CD4-positive, alpha-beta T cell treated with Interferon alpha-2 for 1 hour (primary cell): ENCODE measurements at regions not wholly inside any gene's neighbourhood (a gene's known extent, or its start where the extent isn't known, plus 50 kb on each side); places are given as distances from the start of the nearest gene placed in this dataset.

Experiments
- DNase-seq, 2 donors: peaks; one replicate each; pipeline ENCODE4 v3.0.0-alpha.2; 2020 to 2022

DNA sequence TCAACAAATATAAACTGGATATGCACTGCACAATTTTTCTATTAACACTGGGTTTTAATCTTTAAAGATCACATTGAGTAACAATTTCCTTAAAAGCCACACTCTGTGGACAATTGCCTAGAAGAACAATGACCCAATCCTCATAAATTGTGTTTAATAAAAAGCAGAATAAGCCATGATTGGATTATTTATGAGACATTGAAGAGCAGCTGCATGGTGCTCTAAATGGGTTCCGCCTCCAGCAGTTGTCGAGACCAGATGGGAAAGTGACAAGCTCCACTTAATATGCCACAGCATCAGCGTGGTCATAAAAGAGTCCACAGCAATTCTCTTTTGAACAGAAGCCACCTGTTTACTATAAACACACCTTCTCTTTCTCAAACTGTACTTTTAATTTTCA lies 635.2 kb upstream of the FRG1 start:
- DNase-seq, result no peak

DNA sequence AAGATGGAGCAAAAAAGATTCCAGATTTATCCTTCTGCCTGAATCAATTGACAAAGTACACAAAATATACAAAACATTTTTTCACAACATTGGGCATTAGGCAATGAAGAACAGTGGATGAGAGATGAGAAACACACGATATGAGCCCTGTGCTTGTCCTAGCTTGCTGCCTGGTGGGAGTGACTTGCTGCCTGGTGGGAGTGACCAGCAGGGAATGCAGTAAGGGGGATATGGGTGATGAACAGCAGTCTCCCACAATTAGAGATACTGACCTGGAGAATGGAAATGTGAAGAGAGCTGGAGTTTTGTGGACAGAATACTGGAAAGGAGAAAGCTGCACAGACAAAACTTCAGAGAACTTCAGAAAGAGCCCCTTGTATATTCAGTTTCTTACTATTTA lies 629.4 kb upstream of the FRG1 start:
- no peak for DNase-seq

DNA sequence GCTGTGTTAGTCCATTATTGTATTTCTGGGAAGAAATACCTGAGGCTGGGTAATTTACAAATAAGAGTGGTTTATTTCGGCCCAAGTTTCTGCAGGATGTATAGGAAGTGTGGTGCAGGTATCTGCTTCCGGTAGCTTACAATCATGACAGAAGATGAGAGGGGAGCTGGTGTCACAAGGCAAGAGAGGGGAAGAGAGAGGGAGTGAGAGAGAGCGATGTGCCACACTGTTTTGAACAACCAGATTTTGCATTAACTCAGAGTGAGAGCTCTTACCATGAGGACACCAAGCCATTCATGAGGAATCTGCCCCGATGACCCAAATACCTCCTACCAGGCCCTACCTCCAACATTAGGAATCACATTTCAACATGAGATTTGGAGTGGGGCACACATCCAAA lies 627.6 kb upstream of the FRG1 start:
- no peak for DNase-seq

- DNase-seq, result no peak
Measured at GRCh38 chr4:189313861-189314513, 626.7 kb upstream of the FRG1 start.

- DNase-seq, result no peak
Measured at GRCh38 chr4:189322426-189322825, 618.2 kb upstream of the FRG1 start.

DNA sequence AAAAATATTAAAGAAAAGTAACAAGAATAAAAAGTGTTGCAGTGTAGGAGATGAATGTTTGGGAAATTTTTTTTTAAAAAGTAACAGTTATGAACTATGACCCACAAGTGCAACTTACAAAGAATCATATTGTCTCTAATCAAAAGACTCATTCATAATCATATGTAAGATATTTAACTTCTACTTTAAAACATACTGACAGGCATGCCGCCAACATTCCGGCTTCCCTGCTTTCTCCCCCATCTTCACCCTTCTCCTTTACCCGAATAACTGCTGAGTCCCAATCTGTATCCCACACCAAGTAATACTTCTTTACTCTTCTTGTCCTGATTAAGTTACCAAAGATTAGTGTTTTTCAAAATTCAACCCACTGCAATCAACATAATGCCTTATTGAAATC lies 598.8 kb upstream of the FRG1 start:
- no peak for DNase-seq

DNA sequence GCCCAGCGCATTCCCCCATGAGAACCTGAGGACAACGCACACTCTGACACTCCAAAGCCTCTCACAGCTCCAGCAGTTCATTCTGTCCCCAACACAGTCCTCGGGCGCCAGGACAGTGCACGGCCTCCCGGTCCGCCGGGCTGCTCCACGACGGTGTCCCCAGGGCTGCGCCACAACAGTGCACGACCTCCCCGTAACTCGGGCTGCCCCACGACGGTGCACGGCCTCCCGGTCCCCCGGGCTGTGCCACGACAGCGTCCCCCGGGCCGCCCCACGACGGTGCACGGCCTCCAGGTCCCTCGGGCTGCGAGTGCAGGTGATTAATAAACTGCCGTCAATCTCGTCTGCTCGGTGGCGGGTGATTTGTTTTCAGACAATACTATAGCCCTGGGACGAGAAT lies 585.1 kb upstream of the FRG1 start:
- DNase-seq, result no peak

- no peak for DNase-seq
Measured at GRCh38 chr4:189362364-189362763, 578.3 kb upstream of the FRG1 start.

- DNase-seq, result no peak
Measured at GRCh38 chr4:189364032-189364449, 576.6 kb upstream of the FRG1 start.

GRCh38 chr4:189365451-189365850 lies 575.2 kb upstream of the FRG1 start:
- DNase-seq, result no peak

DNA sequence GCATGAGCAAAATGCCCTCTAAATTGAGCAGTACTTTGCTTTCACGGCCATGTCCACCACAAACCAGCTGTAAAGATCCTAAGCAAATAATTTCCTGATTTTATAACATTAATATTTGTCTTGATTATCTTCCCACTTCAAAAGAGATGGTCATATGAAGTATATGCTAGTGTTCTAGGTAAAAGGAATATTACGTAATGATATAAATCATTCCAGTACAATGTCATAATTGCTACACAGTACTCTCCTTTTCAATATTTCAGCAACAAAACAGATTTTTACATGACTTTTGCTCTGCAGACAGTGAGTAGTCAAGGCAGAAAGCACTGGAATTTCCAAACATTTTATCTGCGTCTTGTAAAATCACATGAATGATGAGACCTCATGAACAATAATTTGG lies 572.8 kb upstream of the FRG1 start:
- DNase-seq, result no peak

DNA sequence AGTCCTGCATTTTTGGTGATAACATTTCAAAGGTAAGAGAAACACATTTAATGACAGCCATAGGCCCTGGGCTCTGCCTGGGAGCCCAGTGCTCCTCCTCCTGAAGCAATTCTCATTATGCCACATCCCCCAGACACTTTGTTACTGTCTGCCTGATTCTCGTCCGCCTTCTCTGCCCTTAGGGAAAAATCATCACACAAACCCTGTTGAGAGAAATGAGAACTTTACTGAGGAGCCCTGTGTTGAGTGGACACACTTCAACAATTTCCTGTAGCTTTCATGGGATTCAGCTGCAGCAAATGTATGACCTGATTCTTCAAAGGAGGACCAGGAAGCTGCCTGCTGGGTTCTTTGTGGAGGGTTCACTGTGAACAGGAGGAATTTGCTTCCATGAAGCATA lies 566.5 kb upstream of the FRG1 start:
- no peak for DNase-seq

DNA sequence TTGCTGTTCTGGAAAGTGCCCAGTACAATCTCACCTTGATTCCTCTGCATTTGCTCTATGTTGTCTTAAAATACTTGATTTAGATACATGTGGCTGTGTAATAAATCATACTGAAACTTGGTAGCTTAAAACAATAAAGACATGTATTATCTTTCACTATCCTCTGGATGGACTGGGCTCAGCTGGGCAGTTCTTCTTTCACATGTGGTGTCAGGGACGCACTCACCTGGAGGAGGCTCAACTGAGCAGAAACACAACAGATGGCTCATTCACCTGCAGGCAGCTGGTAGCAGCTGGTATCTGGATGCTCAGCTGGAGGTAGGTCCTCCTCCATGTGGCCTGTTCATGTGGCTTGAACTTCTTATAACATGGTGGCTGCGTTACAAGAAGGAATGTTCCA lies 563.8 kb upstream of the FRG1 start:
- DNase-seq, result no peak

GRCh38 chr4:189377569-189377968 lies 563.1 kb upstream of the FRG1 start:
- no peak for DNase-seq

DNA sequence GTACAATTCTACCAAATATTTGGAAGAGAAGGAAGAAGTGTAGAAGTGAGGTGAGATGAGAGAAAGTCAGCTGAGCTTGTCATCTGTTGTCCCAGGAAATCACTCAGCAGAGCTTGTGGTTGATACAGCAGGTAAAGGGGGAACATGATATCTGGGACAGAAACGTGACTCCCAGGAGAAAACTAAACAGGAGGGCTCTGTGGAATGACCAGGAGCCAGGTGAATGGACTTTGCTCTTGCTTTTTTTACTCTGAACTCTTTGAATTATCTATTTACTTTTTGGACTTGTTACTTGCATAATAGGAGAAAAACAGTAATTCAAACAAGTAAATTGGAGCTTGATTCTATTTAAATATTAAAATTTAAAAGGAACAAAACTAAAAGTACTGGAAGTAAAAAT lies 555.6 kb upstream of the FRG1 start:
- no peak for DNase-seq

DNA sequence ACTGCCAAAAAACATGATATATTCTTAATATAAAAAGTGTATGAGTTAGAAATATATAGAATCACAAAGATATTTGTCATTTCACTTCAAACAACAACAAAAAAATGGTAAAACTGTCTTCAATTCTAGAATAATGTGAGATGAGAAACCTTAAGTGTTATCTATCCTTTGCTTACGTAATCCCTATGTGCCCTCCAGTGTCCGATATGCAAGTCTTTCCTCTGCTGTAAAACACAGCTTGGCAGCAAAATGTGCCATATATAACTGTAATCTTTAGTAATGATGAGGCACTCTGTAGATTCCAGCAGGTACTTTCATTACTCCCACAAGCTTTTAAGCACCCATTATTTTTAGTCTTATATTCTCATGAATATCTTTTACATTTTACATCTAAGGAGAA lies 555.1 kb upstream of the FRG1 start:
- DNase-seq, result no peak

GRCh38 chr4:189396435-189396834 lies 544.2 kb upstream of the FRG1 start:
- DNase-seq, result no peak

GRCh38 chr4:189404271-189404670 lies 536.4 kb upstream of the FRG1 start:
- no peak for DNase-seq

- DNase-seq, result no peak
Measured at GRCh38 chr4:189409158-189409557, 531.5 kb upstream of the FRG1 start.

DNA sequence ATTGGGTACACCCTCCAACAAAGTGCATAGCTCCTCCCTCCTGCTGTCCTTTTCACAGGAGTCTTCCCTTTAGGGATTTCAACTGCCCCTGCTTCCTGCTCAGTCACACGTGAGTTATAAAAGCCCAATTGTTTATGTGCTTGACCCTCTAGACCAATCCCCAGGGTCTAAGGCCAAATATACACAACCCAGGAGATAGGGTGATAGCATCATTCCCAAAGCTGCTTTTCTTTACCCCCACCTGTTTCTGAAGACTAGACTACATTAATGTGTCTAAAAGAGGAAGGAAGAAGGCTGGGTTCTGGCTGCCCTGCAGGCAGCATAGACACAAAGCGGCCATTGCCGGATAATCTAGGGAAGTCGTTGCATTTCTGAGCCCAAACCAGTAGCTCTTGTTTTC lies 526.7 kb upstream of the FRG1 start:
- DNase-seq, result no peak

DNA sequence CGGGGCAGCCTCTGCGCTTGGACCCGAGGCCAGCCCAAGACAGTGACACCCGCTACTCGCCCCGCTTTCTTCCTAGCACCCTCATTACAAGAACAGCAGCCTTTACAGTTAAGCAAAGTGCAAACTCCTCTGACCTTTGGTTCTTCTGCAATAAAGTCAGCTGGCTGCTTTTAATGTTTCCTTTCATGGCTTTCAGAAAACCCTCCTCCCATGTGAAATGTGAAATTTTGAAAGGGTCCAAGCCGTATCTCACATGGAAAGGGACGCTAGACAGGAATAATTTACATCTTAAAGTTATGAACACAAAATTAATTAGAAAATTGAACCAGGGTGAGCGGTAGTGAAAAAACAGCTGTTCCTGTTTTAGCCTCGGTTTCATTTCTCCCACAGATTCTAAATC lies 520.1 kb upstream of the FRG1 start:
- no peak for DNase-seq

GRCh38 chr4:189436207-189436606 lies 504.5 kb upstream of the FRG1 start:
- DNase-seq, result no peak

GRCh38 chr4:189440716-189441115 lies 500.0 kb upstream of the FRG1 start:
- DNase-seq, result no peak

- DNase-seq, result no peak
Measured at GRCh38 chr4:189443341-189443740, 497.3 kb upstream of the FRG1 start.

GRCh38 chr4:189445613-189446012 lies 495.1 kb upstream of the FRG1 start:
- no peak for DNase-seq

DNA sequence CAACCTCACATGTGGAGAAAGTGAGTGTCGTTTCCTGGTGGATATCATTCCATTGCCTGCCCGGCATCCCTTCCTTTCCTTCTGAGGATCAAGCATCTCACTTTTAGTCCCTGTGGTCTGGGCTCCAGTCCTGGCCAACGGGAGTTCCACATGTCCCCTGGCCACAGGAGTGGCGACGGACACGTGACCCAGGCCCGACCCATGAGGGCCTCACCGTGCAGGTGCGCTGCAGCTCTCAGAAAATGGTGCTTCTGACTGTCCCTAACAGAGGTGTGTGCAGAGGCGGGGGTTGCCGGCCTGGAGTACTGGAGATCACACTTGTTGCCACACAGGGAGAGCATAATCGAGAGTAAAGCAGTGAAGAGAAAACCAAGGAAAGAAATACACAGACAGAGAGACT lies 476.9 kb upstream of the FRG1 start:
- no peak for DNase-seq
